Tibial nerve (tissue), 3 donors: ENCODE measurements at regions not wholly inside any gene's neighbourhood (a gene's known extent, or its start where the extent isn't known, plus 50 kb on each side); places are given as distances from the start of the nearest gene placed in this dataset.

Source experiments
- POLR2A ChIP-seq, 2 donors: fragments of 450-650 bp; IDR thresholded peaks; one replicate each; pipeline ENCODE4 v1.6.1; 2017; ENCODE audit warnings: antibody characterized with exemption in 2 of 2, mild to moderate bottlenecking in 2 of 2, moderate library complexity in 2 of 2
- TF ChIP-seq, protein P1 (sequence below), 5 experiments: fragments of 200-600 bp in 3 of 5; fragments of 450-650 bp in 2 of 5; sonication (generic) in 3 of 5; IDR thresholded peaks; one replicate each; pipeline ENCODE4 v1.5.1; 2016 to 2019; ENCODE audit warnings: antibody characterized with exemption in 5 of 5, mild to moderate bottlenecking in 3 of 5, moderate library complexity in 2 of 5

DNA sequence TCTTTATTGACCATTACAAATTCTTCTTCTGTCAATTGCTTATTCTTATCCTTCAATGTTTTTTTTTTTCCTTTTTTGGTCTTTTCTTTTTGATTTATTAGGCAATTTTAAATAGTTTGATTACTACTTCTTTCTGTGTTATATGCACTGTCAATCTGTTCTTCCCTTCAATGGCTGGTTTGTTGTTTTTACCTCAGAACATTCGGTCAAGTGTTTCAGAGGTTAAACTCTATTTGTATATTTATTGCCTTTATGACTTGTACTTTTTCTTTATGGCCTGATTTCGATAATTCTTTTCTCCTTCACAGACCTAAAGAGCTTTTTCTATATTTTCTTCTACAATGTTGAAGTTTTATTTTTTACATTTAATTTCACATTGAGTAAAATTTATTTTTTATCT is 171.5 kb upstream of the AKR1E2 start:
- TF ChIP-seq, protein P1, sequence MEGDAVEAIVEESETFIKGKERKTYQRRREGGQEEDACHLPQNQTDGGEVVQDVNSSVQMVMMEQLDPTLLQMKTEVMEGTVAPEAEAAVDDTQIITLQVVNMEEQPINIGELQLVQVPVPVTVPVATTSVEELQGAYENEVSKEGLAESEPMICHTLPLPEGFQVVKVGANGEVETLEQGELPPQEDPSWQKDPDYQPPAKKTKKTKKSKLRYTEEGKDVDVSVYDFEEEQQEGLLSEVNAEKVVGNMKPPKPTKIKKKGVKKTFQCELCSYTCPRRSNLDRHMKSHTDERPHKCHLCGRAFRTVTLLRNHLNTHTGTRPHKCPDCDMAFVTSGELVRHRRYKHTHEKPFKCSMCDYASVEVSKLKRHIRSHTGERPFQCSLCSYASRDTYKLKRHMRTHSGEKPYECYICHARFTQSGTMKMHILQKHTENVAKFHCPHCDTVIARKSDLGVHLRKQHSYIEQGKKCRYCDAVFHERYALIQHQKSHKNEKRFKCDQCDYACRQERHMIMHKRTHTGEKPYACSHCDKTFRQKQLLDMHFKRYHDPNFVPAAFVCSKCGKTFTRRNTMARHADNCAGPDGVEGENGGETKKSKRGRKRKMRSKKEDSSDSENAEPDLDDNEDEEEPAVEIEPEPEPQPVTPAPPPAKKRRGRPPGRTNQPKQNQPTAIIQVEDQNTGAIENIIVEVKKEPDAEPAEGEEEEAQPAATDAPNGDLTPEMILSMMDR (IDR thresholded peaks at IDR 0.05): no peak
- TF ChIP-seq POLR2A (IDR thresholded peaks at IDR 0.05): no peak
